ENCODE measurements at regions not wholly inside any gene's neighbourhood (a gene's known extent, or its start where the extent isn't known, plus 50 kb on each side); places are given as distances from the start of the nearest gene placed in this dataset.

- POLR2A ChIA-PET, result no interaction called here
- CTCF ChIA-PET, result no interaction called here
- Mint-ChIP-seq H3K9me3 (ENCODE audit: unreplicated experiment) (no peaks in the 10 kb centered on the region), H3K27me3 (ENCODE audit: insufficient read depth, unreplicated experiment) (no peaks in the 10 kb centered on the region), H3K36me3 (ENCODE audit: insufficient read depth, unreplicated experiment) (no peaks in the 10 kb centered on the region), H3K27ac (ENCODE audit: low read depth, unreplicated experiment) (no peak overlapping the region), H3K4me3 (ENCODE audit: unreplicated experiment) (no peak overlapping the region), H3K4me1 (ENCODE audit: insufficient read depth, unreplicated experiment) (no peaks in the 10 kb centered on the region)
- intact Hi-C loops (cut with micrococcal nuclease), result no loop called here
- TF ChIP-seq CTCF (IDR thresholded peaks at IDR 0.05; ENCODE audit: unreplicated experiment), result no peak
- no peak for DNase-seq (ENCODE audit: unreplicated experiment)
- no TSS peak for BruUV-seq (replicated peaks)
Measured at GRCh38 chr14:89572596-89573398, 155.8 kb upstream of the FOXN3 start.

GRCh38 chr14:89571491-89571890 lies 154.5 kb upstream of the FOXN3 start:
- Mint-ChIP-seq H3K27me3 (ENCODE audit: insufficient read depth, unreplicated experiment) (no peaks in the 10 kb centered on the region), H3K36me3 (ENCODE audit: insufficient read depth, unreplicated experiment) (no peaks in the 10 kb centered on the region), H3K9me3 (ENCODE audit: unreplicated experiment) (no peaks in the 10 kb centered on the region), H3K4me3 (ENCODE audit: unreplicated experiment) (no peak overlapping the region), H3K27ac (ENCODE audit: low read depth, unreplicated experiment) (no peak overlapping the region), H3K4me1 (ENCODE audit: insufficient read depth, unreplicated experiment) (no peaks in the 10 kb centered on the region)
- ChIA-PET POLR2A (no interaction called here), CTCF (no interaction called here)
- no TSS peak for BruUV-seq (replicated peaks)
- no peak for DNase-seq (ENCODE audit: unreplicated experiment)
- intact Hi-C loops (cut with micrococcal nuclease), result no loop called here
- no peak for TF ChIP-seq CTCF (IDR thresholded peaks at IDR 0.05; ENCODE audit: unreplicated experiment)

- intact Hi-C loops (cut with micrococcal nuclease), result no loop called here
- DNase-seq (ENCODE audit: unreplicated experiment), result no peak
- no peaks in the 10 kb centered on the region for H3K4me1 Mint-ChIP-seq (ENCODE audit: insufficient read depth, unreplicated experiment)
- H3K36me3 Mint-ChIP-seq (ENCODE audit: insufficient read depth, unreplicated experiment), result no peaks in the 10 kb centered on the region
- POLR2A ChIA-PET, result interaction anchor here (0.6 to 0.8 kb wide), 2 partner anchors 23 to 37 kb away, joined by 3 to 6 read pairs; no protein-coding TSS in a partner anchor
- no peak overlapping the region for H3K27ac Mint-ChIP-seq (ENCODE audit: low read depth, unreplicated experiment)
- no peaks in the 10 kb centered on the region for H3K9me3 Mint-ChIP-seq (ENCODE audit: unreplicated experiment)
- no TSS peak for BruUV-seq (replicated peaks)
- CTCF ChIA-PET, result no interaction called here
- H3K4me3 Mint-ChIP-seq (ENCODE audit: unreplicated experiment), result no peak overlapping the region
- no peak for TF ChIP-seq CTCF (IDR thresholded peaks at IDR 0.05; ENCODE audit: unreplicated experiment)
- H3K27me3 Mint-ChIP-seq (ENCODE audit: insufficient read depth, unreplicated experiment), result no peaks in the 10 kb centered on the region
Measured at GRCh38 chr14:89566644-89567415, 149.8 kb upstream of the FOXN3 start.

- POLR2A ChIA-PET, result interaction anchor here (0.6 to 0.8 kb wide), 2 partner anchors 22 to 36 kb away, joined by 3 to 6 read pairs; no protein-coding TSS in a partner anchor
- no TSS peak for BruUV-seq (replicated peaks)
- no peaks in the 10 kb centered on the region for H3K4me1 Mint-ChIP-seq (ENCODE audit: insufficient read depth, unreplicated experiment)
- intact Hi-C loops (cut with micrococcal nuclease), result no loop called here
- no peaks in the 10 kb centered on the region for H3K27me3 Mint-ChIP-seq (ENCODE audit: insufficient read depth, unreplicated experiment)
- H3K27ac Mint-ChIP-seq (ENCODE audit: low read depth, unreplicated experiment), result no peak overlapping the region
- no peak overlapping the region for H3K4me3 Mint-ChIP-seq (ENCODE audit: unreplicated experiment)
- no peaks in the 10 kb centered on the region for H3K36me3 Mint-ChIP-seq (ENCODE audit: insufficient read depth, unreplicated experiment)
- CTCF ChIA-PET, result no interaction called here
- TF ChIP-seq CTCF (IDR thresholded peaks at IDR 0.05; ENCODE audit: unreplicated experiment), result no peak
- no peak for DNase-seq (ENCODE audit: unreplicated experiment)
- no peaks in the 10 kb centered on the region for H3K9me3 Mint-ChIP-seq (ENCODE audit: unreplicated experiment)
Measured at GRCh38 chr14:89566180-89566579, 149.1 kb upstream of the FOXN3 start.
